ENCODE measurements at regions not wholly inside any gene's neighbourhood (a gene's known extent, or its start where the extent isn't known, plus 50 kb on each side); places are given as distances from the start of the nearest gene placed in this dataset.

GRCh38 chr10:53183733-53184132 is 411.1 kb upstream of the MBL2 start:
- no peak for TF ChIP-seq CTCF (IDR thresholded peaks at IDR 0.05)
- no peak for TF ChIP-seq EZH2 (IDR thresholded peaks at IDR 0.05)
- TF ChIP-seq EZH2phosphoT487 (IDR thresholded peaks at IDR 0.05): no peak
